Lung (tissue), 11 donors: ENCODE measurements at regions not wholly inside any gene's neighbourhood (a gene's known extent, or its start where the extent isn't known, plus 50 kb on each side); places are given as distances from the start of the nearest gene placed in this dataset.

Experiments
- ATAC-seq: fragments of 200-7000 bp; cut with Tn5 transposase; one replicate; pipeline ENCODE4 v1.9.1; 2020; ENCODE audit warnings: moderate number of reproducible peaks; ENCODE audit not compliant: insufficient read depth, low FRiP score
- DNase-seq, 3 donors: peaks; one replicate each; pipeline ENCODE4 v3.0.0-alpha.2; 2013 to 2017
- H3K27ac ChIP-seq, 2 donors: one replicate each; pipeline ENCODE4 v1.5.1; 2013; ENCODE audit warnings: mild to moderate bottlenecking in 2 of 2, moderate library complexity in 2 of 2, control low read depth in 1 of 2, inconsistent platforms in 1 of 2, low read depth in 1 of 2, low read length in 1 of 2
- H3K27me3 ChIP-seq, 3 donors: one replicate each; pipeline ENCODE4 v1.5.1; 2013; ENCODE audit warnings: low read length in 2 of 3; ENCODE audit not compliant: control insufficient read depth in 3 of 3, insufficient read depth in 3 of 3
- H3K36me3 ChIP-seq, 4 donors: one replicate each; pipeline ENCODE4 v1.5.1; 2013; ENCODE audit warnings: low read length in 4 of 4, mild to moderate bottlenecking in 1 of 4, moderate library complexity in 1 of 4; ENCODE audit not compliant: control insufficient read depth in 4 of 4, insufficient read depth in 4 of 4
- H3K4me1 ChIP-seq, 5 donors: one replicate each; pipeline ENCODE4 v1.5.1; 2013; ENCODE audit warnings: low read length in 5 of 5, mild to moderate bottlenecking in 2 of 5, moderate library complexity in 1 of 5; ENCODE audit not compliant: control insufficient read depth in 5 of 5, insufficient read depth in 5 of 5
- H3K4me3 ChIP-seq: one replicate; pipeline ENCODE4 v1.5.1; 2013; ENCODE audit warnings: mild to moderate bottlenecking, control low read depth, moderate library complexity
- H3K9ac ChIP-seq, 2 donors: one replicate each; pipeline ENCODE4 v1.5.1; 2013; ENCODE audit warnings: low read length in 2 of 2, control low read depth in 1 of 2; ENCODE audit not compliant: insufficient read depth in 1 of 2
- H3K9me3 ChIP-seq, 4 donors: one replicate each; pipeline ENCODE4 v1.5.1; 2013; ENCODE audit warnings: low read length in 3 of 4, mild to moderate bottlenecking in 1 of 4, moderate library complexity in 1 of 4; ENCODE audit not compliant: control insufficient read depth in 4 of 4, insufficient read depth in 3 of 4
- CTCF ChIP-seq: IDR thresholded peaks from 2 replicates; pipeline ENCODE4 v1.5.1; 2012; ENCODE audit warnings: mild to moderate bottlenecking; ENCODE audit errors: control extremely low read depth, extremely low read depth
- WGBS, 2 donors: extraction: QIAGEN DNeasy Blood & Tissue Kit; methylation state at CpG; one replicate each; pipeline ENCODE4 v1.1.7; 2013; 5-methylcytosine and 5-hydroxymethylcytosine counted together
- donor health status: control.
- donor health status: control.
- donor health status: Bipolar disorder and iron deficiency.
- donor health status: healthy.
- donor health status: DM: yes; HTN: yes; CAD: no.

GRCh38 chr4:103457566-103457965 is 259.4 kb upstream of the CENPE start:
- WGBS, 2 donors = 89 to 93% methylated on average over 2 of the region's 2 CpGs
- no peak overlapping the region for H3K27ac ChIP-seq
- H3K9me3 ChIP-seq = no peaks in the 10 kb centered on the region
- DNase-seq = no peak
- TF ChIP-seq CTCF = no peak
- H3K4me3 ChIP-seq = no peak overlapping the region
- H3K36me3 ChIP-seq = no peaks in the 10 kb centered on the region
- no peak for ATAC-seq
- no peaks in the 10 kb centered on the region for H3K4me1 ChIP-seq
- no peaks in the 10 kb centered on the region for H3K27me3 ChIP-seq
- H3K9ac ChIP-seq = no peak overlapping the region

- Histone ChIP-seq H3K9me3 (no peaks in the 10 kb centered on the region), H3K36me3 (no peaks in the 10 kb centered on the region), H3K27me3 (no peaks in the 10 kb centered on the region), H3K4me3 (no peak overlapping the region), H3K4me1 (no peaks in the 10 kb centered on the region), H3K9ac (no peak overlapping the region), H3K27ac (no peak overlapping the region)
- 80 to 84% methylated on average over 2 of the region's 2 CpGs for WGBS, 2 donors
- DNase-seq (no peak), ATAC-seq (no peak)
- TF ChIP-seq CTCF = no peak
Observed at GRCh38 chr4:103451341-103451740, 253.2 kb upstream of the CENPE start.

- no peak overlapping the region for H3K4me3 ChIP-seq
- no peak overlapping the region for H3K27ac ChIP-seq
- no peaks in the 10 kb centered on the region for H3K27me3 ChIP-seq
- 81% methylated on average over 2 of the region's 2 CpGs for WGBS, 2 donors
- DNase-seq (no peak), ATAC-seq (no peak)
- TF ChIP-seq CTCF = no peak
- H3K9me3 ChIP-seq = no peaks in the 10 kb centered on the region
- no peaks in the 10 kb centered on the region for H3K4me1 ChIP-seq
- H3K36me3 ChIP-seq = no peaks in the 10 kb centered on the region
- H3K9ac ChIP-seq = no peak overlapping the region
Observed at GRCh38 chr4:103450693-103451092, 252.6 kb upstream of the CENPE start.

- H3K4me3 ChIP-seq = no peak overlapping the region
- no peak overlapping the region for H3K27ac ChIP-seq
- H3K36me3 ChIP-seq = no peaks in the 10 kb centered on the region
- H3K9ac ChIP-seq = no peak overlapping the region
- WGBS, 2 donors = 81 to 93% methylated on average over 2 of the region's 2 CpGs
- DNase-seq (no peak), ATAC-seq (no peak)
- no peaks in the 10 kb centered on the region for H3K4me1 ChIP-seq
- H3K27me3 ChIP-seq = no peaks in the 10 kb centered on the region
- no peak for TF ChIP-seq CTCF
- H3K9me3 ChIP-seq = no peaks in the 10 kb centered on the region
Observed at GRCh38 chr4:103449296-103450023, 251.3 kb upstream of the CENPE start.
